Duodenal mucosa (tissue), 2 donors: ENCODE measurements at regions not wholly inside any gene's neighbourhood (a gene's known extent, or its start where the extent isn't known, plus 50 kb on each side); places are given as distances from the start of the nearest gene placed in this dataset.

ENCODE experiments used
- H3K27ac ChIP-seq: one replicate; pipeline ENCODE4 v1.7.0; 2013; ENCODE audit warnings: low read depth, low read length
- H3K27me3 ChIP-seq, 2 donors: one replicate each; pipeline ENCODE4 v1.7.0; 2013; ENCODE audit warnings: low read length in 2 of 2, control low read depth in 1 of 2; ENCODE audit not compliant: insufficient read depth in 2 of 2, control insufficient read depth in 1 of 2
- H3K36me3 ChIP-seq, 2 donors: one replicate each; pipeline ENCODE4 v1.7.0; 2013; ENCODE audit warnings: low read length in 2 of 2, control low read depth in 1 of 2; ENCODE audit not compliant: insufficient read depth in 2 of 2, control insufficient read depth in 1 of 2
- H3K4me1 ChIP-seq, 2 donors: one replicate each; pipeline ENCODE4 v1.7.0; 2013; ENCODE audit warnings: low read length in 2 of 2, control low read depth in 1 of 2; ENCODE audit not compliant: insufficient read depth in 2 of 2, control insufficient read depth in 1 of 2
- H3K4me3 ChIP-seq, 2 donors: one replicate each; pipeline ENCODE4 v1.7.0; 2013; ENCODE audit warnings: low read length in 2 of 2, low read depth in 1 of 2
- H3K9ac ChIP-seq, 2 donors: one replicate each; pipeline ENCODE4 v1.7.0; 2013; ENCODE audit warnings: low read length in 2 of 2, low read depth in 1 of 2
- H3K9me3 ChIP-seq, 2 donors: one replicate each; pipeline ENCODE4 v1.7.0; 2013; ENCODE audit warnings: low read length in 2 of 2, control low read depth in 1 of 2; ENCODE audit not compliant: control insufficient read depth in 1 of 2

DNA sequence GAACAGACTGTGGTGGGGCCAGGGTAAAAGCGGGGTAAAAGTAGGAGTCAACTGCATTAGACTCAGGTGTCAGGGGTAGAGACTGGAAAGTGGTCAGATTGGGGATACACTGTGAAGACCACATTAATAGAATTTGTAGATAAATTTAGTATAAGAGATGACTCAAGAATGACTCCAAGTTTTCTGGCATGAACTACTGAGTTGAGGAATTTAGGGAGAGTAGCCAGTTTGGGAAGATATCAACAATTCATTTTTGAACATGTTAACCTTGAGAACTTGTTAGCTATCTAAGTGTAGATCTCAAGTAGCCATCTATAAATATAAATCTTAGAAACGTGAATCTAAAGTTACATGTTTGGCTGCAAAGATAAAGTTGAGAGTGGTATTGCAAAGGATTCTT is 206.9 kb upstream of the HCCS start:
- H3K4me3 ChIP-seq = no peak overlapping the region
- H3K27ac ChIP-seq = no peak overlapping the region
- H3K4me1 ChIP-seq = peaks cover 0 to 6% of the 10 kb centered on the region in 2 donors
- H3K9me3 ChIP-seq = no peaks in the 10 kb centered on the region
- H3K27me3 ChIP-seq = no peaks in the 10 kb centered on the region
- no peaks in the 10 kb centered on the region for H3K36me3 ChIP-seq
- no peak overlapping the region for H3K9ac ChIP-seq

DNA sequence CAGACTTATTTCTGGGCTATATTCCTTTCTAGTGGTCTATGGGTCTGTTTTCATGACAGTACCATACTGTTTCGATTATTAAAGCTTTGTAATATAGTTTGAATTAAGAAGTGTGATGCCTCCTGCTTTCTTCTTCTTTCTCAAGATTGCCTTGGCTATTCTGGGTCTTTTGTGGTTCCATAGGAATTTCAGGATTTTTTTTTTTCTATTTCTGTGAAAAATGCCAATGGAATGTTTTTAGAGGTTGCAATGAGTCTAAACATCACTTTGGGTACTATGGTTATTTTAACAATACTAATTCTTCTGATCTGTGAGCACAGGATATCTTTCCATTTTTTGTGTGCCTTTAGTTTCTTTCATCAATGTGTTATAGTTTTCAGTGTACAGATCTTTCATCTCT is 204.3 kb upstream of the HCCS start:
- Histone ChIP-seq H3K9me3 (no peaks in the 10 kb centered on the region), H3K4me1 (no peaks in the 10 kb centered on the region), H3K27ac (no peak overlapping the region)

DNA sequence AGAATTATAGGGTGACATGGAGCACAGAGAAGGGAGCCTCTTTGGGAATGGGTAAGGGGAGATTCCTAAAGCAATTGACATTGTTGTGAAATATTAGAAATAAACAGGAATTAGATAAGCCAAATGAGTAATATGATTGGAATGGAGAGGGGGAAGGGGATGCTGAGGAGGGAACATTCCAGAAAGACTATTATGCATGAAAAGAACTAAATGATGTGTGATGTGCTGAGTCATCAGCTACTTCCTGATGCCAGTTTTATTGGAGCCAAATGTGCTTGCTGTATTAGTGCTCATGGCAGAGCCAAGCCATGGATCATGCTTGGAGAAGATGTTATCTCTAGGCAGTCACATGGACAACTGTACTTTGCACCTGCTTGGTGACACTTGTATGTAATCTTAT is 189.0 kb upstream of the HCCS start:
- H3K36me3 ChIP-seq = no peaks in the 10 kb centered on the region
- no peaks in the 10 kb centered on the region for H3K27me3 ChIP-seq
- no peaks in the 10 kb centered on the region for H3K9me3 ChIP-seq
- H3K4me3 ChIP-seq = no peak overlapping the region
- no peak overlapping the region for H3K27ac ChIP-seq
- no peak overlapping the region for H3K9ac ChIP-seq
- H3K4me1 ChIP-seq = no peaks in the 10 kb centered on the region

More for the DNA sequence above, 204.3 kb upstream of the HCCS start:
- H3K27me3 ChIP-seq = no peaks in the 10 kb centered on the region
- H3K9ac ChIP-seq = no peak overlapping the region
- no peak overlapping the region for H3K4me3 ChIP-seq
- H3K36me3 ChIP-seq = no peaks in the 10 kb centered on the region

DNA sequence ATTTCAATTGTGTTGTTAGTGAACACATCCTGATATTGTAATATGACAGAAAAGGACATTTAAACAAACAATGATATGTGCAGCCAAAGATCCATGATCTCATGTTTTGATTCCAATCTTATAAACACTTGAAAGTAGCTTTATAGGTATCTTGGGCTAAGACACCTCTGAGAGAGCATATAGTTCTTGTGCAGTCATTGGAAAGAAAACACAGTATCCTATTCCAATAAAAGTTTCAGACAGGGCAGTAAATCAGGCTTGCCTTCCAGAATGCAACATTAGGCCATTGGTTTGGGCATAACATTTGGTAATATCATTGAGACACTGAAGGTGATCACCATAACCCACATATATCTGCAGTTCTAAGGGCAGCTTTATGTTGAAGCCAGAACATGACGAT is 188.3 kb upstream of the HCCS start:
- Histone ChIP-seq H3K9me3 (no peaks in the 10 kb centered on the region), H3K4me3 (no peak overlapping the region), H3K27ac (no peak overlapping the region), H3K27me3 (no peaks in the 10 kb centered on the region), H3K36me3 (no peaks in the 10 kb centered on the region), H3K4me1 (no peaks in the 10 kb centered on the region), H3K9ac (no peak overlapping the region)

DNA sequence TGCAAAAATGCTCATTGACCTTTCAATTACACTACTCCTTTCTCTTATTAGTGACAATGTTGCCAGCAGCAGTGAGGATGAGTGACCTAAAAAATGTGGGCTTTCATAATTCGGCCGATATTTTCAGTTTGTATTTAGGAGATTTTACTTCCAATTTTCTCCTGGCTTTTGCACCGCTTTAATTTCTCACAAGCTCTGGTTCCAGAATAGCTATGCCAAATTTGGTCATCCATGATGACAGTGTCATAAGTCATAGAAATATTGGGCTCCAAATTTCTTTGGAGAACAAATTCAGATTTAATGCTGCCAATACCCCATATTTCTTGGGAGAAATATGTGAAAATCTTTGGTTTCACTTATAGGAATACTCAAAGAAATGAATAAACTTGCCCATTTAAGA is 187.7 kb upstream of the HCCS start:
- no peaks in the 10 kb centered on the region for H3K27me3 ChIP-seq
- no peaks in the 10 kb centered on the region for H3K9me3 ChIP-seq
- no peaks in the 10 kb centered on the region for H3K4me1 ChIP-seq
- H3K4me3 ChIP-seq = no peak overlapping the region
- no peaks in the 10 kb centered on the region for H3K36me3 ChIP-seq
- H3K27ac ChIP-seq = no peak overlapping the region
- H3K9ac ChIP-seq = no peak overlapping the region

DNA sequence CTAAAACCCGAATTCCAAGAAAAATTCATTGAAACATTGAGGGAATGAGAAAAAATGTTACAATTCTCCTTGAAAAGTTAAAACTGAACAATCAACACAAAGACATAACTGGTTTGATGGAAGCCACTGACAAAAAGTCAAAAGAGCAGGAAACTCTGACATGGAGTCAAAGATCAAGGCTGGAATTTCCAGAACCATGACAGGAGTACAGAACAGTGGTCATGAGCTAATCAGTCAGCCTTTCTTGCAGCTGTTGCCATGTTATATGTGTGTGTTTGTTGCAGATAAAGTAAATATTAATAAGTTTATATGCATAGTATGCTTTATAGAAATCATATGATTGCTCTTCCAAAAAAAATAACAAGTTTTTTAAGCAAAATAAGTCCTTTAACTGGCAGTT is 184.7 kb upstream of the HCCS start:
- H3K9ac ChIP-seq = no peak overlapping the region
- H3K4me1 ChIP-seq = no peaks in the 10 kb centered on the region
- H3K36me3 ChIP-seq = no peaks in the 10 kb centered on the region
- H3K9me3 ChIP-seq = no peaks in the 10 kb centered on the region
- H3K27ac ChIP-seq = no peak overlapping the region
- H3K27me3 ChIP-seq = no peaks in the 10 kb centered on the region
- no peak overlapping the region for H3K4me3 ChIP-seq

DNA sequence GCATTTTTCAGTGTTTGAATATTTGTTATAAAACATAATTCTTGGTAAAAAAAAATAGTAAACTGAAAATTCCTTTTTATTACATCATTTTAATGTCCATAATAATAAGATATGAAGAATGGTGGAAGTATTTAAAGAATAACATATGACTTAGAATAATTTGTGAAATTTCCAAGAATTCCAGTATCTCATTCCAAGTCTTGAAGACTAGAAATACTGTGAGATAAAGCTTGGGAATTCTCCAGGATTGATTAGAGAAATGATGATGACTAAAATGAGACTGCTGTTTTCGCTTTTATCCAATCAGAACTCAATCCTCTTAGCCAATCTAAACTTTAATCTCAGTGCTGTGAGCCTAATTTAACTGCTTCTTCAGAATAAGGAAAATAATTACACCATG is 184.2 kb upstream of the HCCS start:
- H3K27me3 ChIP-seq = no peaks in the 10 kb centered on the region
- no peaks in the 10 kb centered on the region for H3K36me3 ChIP-seq
- H3K9ac ChIP-seq = no peak overlapping the region
- no peak overlapping the region for H3K4me3 ChIP-seq
- H3K27ac ChIP-seq = no peak overlapping the region
- H3K9me3 ChIP-seq = no peaks in the 10 kb centered on the region
- H3K4me1 ChIP-seq = no peaks in the 10 kb centered on the region

DNA sequence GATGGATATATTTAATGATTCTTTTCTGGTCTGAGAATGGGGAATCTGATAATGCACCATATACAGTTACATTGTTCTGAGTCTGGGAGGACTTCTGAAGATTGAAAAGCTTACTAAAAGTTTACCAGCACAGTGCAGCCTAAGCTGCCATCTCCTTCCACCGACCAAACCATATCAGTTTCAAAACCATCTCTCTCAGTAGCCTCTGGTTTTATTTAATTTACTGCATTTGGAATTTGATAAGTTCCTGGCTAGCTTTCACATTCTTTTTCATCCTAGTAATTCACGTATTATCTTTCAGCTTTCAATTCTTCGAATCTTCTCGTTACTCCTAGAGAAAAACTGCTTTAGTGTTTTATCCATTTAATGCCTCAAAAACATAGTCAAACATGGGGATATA is 181.4 kb upstream of the HCCS start:
- no peaks in the 10 kb centered on the region for H3K27me3 ChIP-seq
- no peaks in the 10 kb centered on the region for H3K4me1 ChIP-seq
- H3K4me3 ChIP-seq = no peak overlapping the region

DNA sequence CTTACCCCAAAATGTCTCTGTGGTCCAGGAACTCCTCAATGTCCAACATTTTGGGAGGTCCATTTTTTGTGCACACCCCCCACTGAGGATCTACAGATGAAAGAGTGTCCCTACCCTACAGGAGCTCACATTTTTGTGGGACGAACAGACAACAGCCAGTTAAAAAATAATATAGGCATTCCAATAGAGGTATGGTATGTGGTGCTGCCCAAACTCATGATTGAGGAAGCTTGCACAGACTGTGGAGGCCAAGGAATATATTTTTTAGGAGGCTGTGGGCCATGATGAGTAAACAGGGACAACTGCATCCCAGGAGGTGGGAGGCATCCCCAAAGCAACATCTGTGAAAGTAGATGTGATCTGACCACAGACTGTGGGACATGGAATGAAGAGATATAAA is 181.0 kb upstream of the HCCS start:
- Histone ChIP-seq H3K27ac (no peak overlapping the region), H3K36me3 (no peaks in the 10 kb centered on the region)

More for the DNA sequence above, 181.4 kb upstream of the HCCS start:
- H3K27ac ChIP-seq = no peak overlapping the region
- no peaks in the 10 kb centered on the region for H3K9me3 ChIP-seq
- no peaks in the 10 kb centered on the region for H3K36me3 ChIP-seq
- no peak overlapping the region for H3K9ac ChIP-seq

DNA sequence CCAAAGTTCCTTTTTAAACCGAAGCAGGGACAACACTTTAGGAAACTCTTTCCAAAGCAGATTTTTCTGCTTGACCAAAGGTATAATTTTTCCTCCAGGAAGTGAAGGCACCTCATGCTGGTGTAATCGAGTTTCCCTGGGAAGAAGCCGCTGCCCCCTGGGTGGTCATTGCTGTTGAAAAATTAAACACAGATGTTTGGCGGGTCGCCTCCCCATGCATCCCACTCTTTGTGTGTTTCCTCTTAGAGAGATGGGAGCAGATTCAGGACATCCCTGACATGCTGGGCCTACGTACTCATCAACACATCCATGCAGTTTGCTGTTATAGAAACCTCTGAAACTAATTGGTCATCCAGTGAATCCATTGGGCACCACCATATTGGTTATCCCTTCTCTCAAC is 179.2 kb upstream of the HCCS start:
- Histone ChIP-seq H3K36me3 (no peaks in the 10 kb centered on the region), H3K27me3 (no peaks in the 10 kb centered on the region), H3K9ac (no peak overlapping the region), H3K4me1 (no peaks in the 10 kb centered on the region), H3K27ac (no peak overlapping the region), H3K4me3 (no peak overlapping the region), H3K9me3 (no peaks in the 10 kb centered on the region)

More for the DNA sequence above, 181.0 kb upstream of the HCCS start:
- Histone ChIP-seq H3K27me3 (no peaks in the 10 kb centered on the region), H3K4me1 (no peaks in the 10 kb centered on the region), H3K9me3 (no peaks in the 10 kb centered on the region), H3K4me3 (no peak overlapping the region), H3K9ac (no peak overlapping the region)

DNA sequence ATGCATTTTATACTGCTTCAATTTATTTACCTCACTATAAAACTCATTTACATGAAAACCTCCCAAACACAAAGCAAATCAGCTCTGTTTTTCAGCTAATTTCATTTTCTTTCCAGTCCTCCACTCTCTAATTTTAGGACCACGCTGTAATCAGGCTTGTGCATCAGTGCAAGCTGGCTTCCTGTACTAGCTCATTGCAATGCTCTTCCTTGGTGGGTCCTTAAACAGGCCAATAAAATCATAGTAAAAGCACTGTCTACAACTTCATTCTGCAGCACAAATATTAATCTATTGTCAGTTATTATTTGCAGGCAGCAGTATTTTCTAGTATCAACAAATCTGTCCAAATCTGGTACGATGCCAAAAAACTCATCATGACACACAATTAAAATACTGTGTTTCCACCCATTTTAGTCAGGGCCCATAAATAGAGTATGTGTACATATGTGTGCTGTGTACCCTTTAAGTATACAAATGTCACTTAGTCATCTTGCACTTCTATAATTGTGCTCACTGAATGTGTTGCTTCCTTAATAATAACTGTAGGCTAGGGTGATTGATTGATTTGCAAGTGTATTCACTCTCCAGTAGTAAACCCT is 178.2 kb upstream of the HCCS start:
- Histone ChIP-seq H3K9ac (no peak overlapping the region), H3K27ac (no peak overlapping the region), H3K9me3 (no peaks in the 10 kb centered on the region), H3K36me3 (no peaks in the 10 kb centered on the region), H3K4me1 (no peaks in the 10 kb centered on the region), H3K4me3 (no peak overlapping the region), H3K27me3 (no peaks in the 10 kb centered on the region)
